IMR-90 (cell line): ENCODE measurements at regions not wholly inside any gene's neighbourhood (a gene's known extent, or its start where the extent isn't known, plus 50 kb on each side); places are given as distances from the start of the nearest gene placed in this dataset.

Source experiments
- BHLHE40 ChIP-seq: fragments of 150-350 bp; IDR thresholded peaks from 2 replicates; pipeline ENCODE4 v1.6.1; 2016; ENCODE audit warnings: mild to moderate bottlenecking, low read depth, low read length
- CHD1 ChIP-seq: IDR thresholded peaks from 2 replicates; pipeline ENCODE4 v1.6.1; 2012; ENCODE audit warnings: low read depth, low read length, improper control_type of control experiment
- CTCF ChIP-seq: conservative IDR thresholded peaks from 2 replicates; pipeline ENCODE4 v1.5.1; 2012; ENCODE audit warnings: mild to moderate bottlenecking, low read depth, low read length, improper control_type of control experiment
- ELK1 ChIP-seq: fragments of 150-350 bp; IDR thresholded peaks from 2 replicates; pipeline ENCODE4 v1.6.1; 2016; ENCODE audit warnings: low read depth, mild to moderate bottlenecking, low read length, moderate library complexity, borderline replicate concordance
- FOS ChIP-seq: fragments of 150-350 bp; IDR thresholded peaks from 2 replicates; pipeline ENCODE4 v1.6.1; 2016; ENCODE audit warnings: low read depth, low read length
- MXI1 ChIP-seq: IDR thresholded peaks from 2 replicates; pipeline ENCODE4 v1.6.1; 2012; ENCODE audit warnings: low read depth, mild to moderate bottlenecking, low read length, moderate library complexity, borderline replicate concordance
- POLR2A ChIP-seq: IDR thresholded peaks from 2 replicates; pipeline ENCODE4 v1.6.1; 2012; ENCODE audit warnings: mild to moderate bottlenecking, low read depth, low read length
- RFX5 ChIP-seq: IDR thresholded peaks from 2 replicates; pipeline ENCODE4 v1.8.0; 2012; ENCODE audit warnings: low read depth, mild to moderate bottlenecking, low read length, moderate library complexity
- USF2 ChIP-seq: fragments of 150-350 bp; IDR thresholded peaks from 2 replicates; pipeline ENCODE4 v1.6.1; 2017; ENCODE audit warnings: mild to moderate bottlenecking, antibody characterized with exemption, low read length, low read depth

GRCh38 chr5:67728326-67728890, 487.1 kb upstream of the PIK3R1 start:
- no peak for TF ChIP-seq BHLHE40
- no peak for TF ChIP-seq CTCF
- TF ChIP-seq POLR2A = no peak
- no peak for TF ChIP-seq MXI1
- no peak for TF ChIP-seq RFX5
- no peak for TF ChIP-seq CHD1
- TF ChIP-seq ELK1 = no peak
- TF ChIP-seq FOS = no peak
- no peak for TF ChIP-seq USF2
